GM13977 (cell line): ENCODE measurements at regions not wholly inside any gene's neighbourhood (a gene's known extent, or its start where the extent isn't known, plus 50 kb on each side); places are given as distances from the start of the nearest gene placed in this dataset.

Experiments
- DNase-seq: peaks from one replicate; pipeline ENCODE4 v3.0.0; 2012; ENCODE audit warnings: low spot score
- CTCF ChIP-seq: IDR thresholded peaks from 2 replicates; pipeline ENCODE4 v1.5.1; 2012; ENCODE audit warnings: mild to moderate bottlenecking, control low read depth; ENCODE audit not compliant: insufficient read depth; ENCODE audit errors: extremely low read depth, missing control alignments
- in situ Hi-C: fragments of 300-500 bp; cut with MboI; formaldehyde crosslinking; loops from one replicate; pipeline ENCODE4 v1.12.0; 2022; ENCODE audit warnings: low sequenced_read_pairs, low pct_unique_long_range_greater_than_20kb, mixed read lengths, inconsistent platforms; ENCODE audit not compliant: unreplicated experiment

GRCh38 chr20:61133611-61134010, 118.5 kb upstream of the CDH4 start:
- in situ Hi-C loops, result no loop called here
- TF ChIP-seq CTCF, result no peak
- DNase-seq, result no peak

DNA sequence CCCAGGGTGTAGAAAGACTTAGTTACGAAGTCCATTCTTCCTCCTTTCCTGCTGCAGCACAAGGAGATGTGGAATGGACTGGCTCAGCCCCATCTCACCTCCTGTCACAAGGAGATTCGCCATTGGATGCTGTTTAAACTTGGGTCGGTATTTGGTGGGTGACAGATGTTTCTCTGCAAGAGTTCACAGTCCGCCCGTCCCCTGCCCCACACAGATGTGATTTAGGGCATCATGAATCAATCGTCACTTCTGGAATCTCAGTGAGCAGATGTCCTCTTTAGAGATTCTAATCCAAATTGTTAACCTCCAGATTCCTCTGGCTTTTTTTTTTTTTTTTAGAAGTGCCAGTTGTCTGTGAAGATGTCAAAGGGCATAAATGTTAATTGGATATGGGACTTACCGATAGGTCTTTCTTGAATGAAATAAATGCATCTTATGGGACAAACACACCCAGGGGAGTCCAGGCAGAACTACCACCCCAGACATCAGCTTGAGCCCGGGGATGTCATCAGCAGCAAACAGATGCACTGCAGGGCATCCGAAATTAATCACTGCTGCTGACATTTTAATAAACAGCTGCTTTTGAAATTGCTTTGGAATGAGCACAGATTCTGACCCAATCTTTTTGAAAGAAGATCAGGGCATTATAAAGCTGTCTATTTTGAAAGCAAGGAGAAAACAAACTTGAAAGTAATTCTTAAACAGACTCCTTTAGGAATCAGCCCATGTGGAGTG, 117.6 kb upstream of the CDH4 start:
- no peak for TF ChIP-seq CTCF
- no peak for DNase-seq
- in situ Hi-C loops, result no loop called here

DNA sequence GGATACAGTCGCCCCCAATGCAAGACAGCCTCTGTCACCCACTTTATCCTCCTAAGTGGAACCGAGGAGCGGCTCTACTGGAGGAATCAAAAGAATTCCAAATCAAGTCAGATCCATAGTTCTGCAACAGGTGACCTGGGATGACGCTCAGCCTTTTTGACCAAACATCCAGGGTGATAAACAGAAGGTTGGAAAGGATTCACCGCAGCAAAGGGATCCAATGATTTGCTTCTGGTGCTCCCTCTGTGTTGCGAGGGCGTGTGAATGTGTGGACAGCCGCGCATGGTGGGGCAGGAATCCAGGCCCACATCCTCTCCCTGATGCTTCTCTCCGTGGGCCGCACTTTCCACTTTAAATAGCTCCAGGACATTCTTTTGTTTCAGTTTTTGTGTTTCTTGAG, 116.8 kb upstream of the CDH4 start:
- no peak for DNase-seq
- in situ Hi-C loops, result no loop called here
- no peak for TF ChIP-seq CTCF

GRCh38 chr20:61135968-61136367, 116.1 kb upstream of the CDH4 start:
- TF ChIP-seq CTCF, result no peak
- in situ Hi-C loops, result no loop called here
- no peak for DNase-seq

DNA sequence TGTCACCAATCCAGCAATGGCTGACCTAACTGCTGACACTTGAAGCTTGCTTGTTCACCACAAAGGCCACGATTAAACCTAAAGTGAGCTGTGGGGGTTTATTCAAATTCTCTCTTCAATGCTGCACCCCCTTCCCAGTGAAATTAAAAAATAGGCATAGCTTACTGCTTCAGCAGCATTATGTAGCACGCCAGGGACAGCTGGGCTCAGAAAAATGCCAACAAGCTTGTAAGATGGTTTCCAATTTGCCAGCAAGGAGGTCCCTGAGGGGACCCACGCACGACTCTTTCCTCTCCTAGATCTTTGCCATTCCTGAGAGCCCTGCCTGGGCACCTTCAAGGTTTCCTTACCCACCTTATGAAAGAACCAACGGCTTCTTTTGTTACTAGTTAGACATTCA, 113.5 kb upstream of the CDH4 start:
- in situ Hi-C loops, result no loop called here
- DNase-seq, result no peak
- no peak for TF ChIP-seq CTCF

GRCh38 chr20:61139031-61139430, 113.0 kb upstream of the CDH4 start:
- no peak for DNase-seq
- TF ChIP-seq CTCF, result no peak
- in situ Hi-C loops, result no loop called here
